Peyer's patch (tissue), 4 donors: ENCODE measurements at regions not wholly inside any gene's neighbourhood (a gene's known extent, or its start where the extent isn't known, plus 50 kb on each side); places are given as distances from the start of the nearest gene placed in this dataset.

ENCODE experiments used
- DNase-seq, 3 donors: peaks; one replicate each; pipeline ENCODE4 v3.0.0-alpha.2; 2017 to 2019
- H3K27ac ChIP-seq, 4 donors: fragments of 200-600 bp; sonication (generic); one replicate each; pipeline ENCODE4 v1.5.1; 2016 to 2019
- H3K27me3 ChIP-seq, 2 donors: fragments of 200-600 bp; sonication (generic); one replicate each; pipeline ENCODE4 v1.5.1; 2019
- H3K36me3 ChIP-seq, 3 donors: fragments of 200-600 bp; sonication (generic); one replicate each; pipeline ENCODE4 v1.5.1; 2016 to 2019
- H3K4me1 ChIP-seq, 4 donors: fragments of 200-600 bp; sonication (generic); one replicate each; pipeline ENCODE4 v1.5.1; 2016 to 2019
- H3K4me3 ChIP-seq, 4 donors: fragments of 200-600 bp; sonication (generic); 1 replicate in 3 of 4; 2 replicates in 1 of 4; pipeline ENCODE4 v1.5.1; 2016 to 2019; ENCODE audit warnings: mild to moderate bottlenecking in 1 of 4
- H3K9me3 ChIP-seq, 4 donors: fragments of 200-600 bp; sonication (generic); one replicate each; pipeline ENCODE4 v1.5.1; 2016 to 2019; ENCODE audit warnings: mild to moderate bottlenecking in 1 of 4
- POLR2A ChIP-seq, 2 donors: fragments of 450-650 bp; IDR thresholded peaks; one replicate each; pipeline ENCODE4 v1.5.1; 2017; ENCODE audit warnings: antibody characterized with exemption in 2 of 2, mild to moderate bottlenecking in 2 of 2, moderate library complexity in 2 of 2
- TF ChIP-seq, protein P1 (sequence below), 6 experiments: fragments of 450-650 bp in 4 of 6; fragments of 200-600 bp in 2 of 6; sonication (generic) in 1 of 6; IDR thresholded peaks; one replicate each; pipeline ENCODE4 v1.5.1; 2017 to 2019; ENCODE audit warnings: antibody characterized with exemption in 6 of 6, mild to moderate bottlenecking in 3 of 6, moderate library complexity in 1 of 6

DNA sequence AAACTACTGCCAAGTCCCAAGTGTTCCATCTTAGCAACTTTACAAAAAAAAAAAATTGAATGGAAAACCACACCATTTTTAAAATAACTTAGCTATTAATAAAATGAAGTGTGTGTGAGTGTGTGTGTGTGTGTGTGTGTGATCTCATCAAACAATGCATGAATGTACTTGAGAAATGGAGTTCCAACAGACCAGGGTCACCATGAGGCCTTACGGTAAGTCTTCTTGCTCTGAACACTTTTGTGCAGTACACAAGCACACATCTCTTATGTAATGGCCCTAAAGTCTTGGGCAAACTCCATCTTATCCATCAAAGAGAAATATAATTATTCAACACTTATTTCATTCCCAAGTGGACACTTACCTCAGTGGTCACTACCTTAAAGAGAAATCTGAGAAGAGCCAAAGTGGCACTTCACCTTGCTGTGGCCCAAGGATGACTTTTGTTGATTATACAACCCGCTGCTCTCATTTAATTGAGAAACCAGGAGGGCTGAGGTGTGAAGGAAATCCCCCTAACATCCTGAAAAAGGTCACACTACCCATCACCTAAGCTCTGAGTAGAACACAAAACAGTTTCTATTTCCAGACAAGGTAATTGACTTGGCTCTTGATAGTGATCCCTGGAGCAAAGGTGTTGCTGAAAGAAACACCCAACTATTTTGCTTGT is 96.5 kb upstream of the PRDX4 start:
- no peaks in the 10 kb centered on the region for H3K36me3 ChIP-seq
- H3K4me1 ChIP-seq: no peaks in the 10 kb centered on the region
- H3K9me3 ChIP-seq: no peaks in the 10 kb centered on the region
- no peak for DNase-seq
- no peak overlapping the region for H3K27ac ChIP-seq
- TF ChIP-seq POLR2A (IDR thresholded peaks at IDR 0.05): no peak
- TF ChIP-seq, protein P1, sequence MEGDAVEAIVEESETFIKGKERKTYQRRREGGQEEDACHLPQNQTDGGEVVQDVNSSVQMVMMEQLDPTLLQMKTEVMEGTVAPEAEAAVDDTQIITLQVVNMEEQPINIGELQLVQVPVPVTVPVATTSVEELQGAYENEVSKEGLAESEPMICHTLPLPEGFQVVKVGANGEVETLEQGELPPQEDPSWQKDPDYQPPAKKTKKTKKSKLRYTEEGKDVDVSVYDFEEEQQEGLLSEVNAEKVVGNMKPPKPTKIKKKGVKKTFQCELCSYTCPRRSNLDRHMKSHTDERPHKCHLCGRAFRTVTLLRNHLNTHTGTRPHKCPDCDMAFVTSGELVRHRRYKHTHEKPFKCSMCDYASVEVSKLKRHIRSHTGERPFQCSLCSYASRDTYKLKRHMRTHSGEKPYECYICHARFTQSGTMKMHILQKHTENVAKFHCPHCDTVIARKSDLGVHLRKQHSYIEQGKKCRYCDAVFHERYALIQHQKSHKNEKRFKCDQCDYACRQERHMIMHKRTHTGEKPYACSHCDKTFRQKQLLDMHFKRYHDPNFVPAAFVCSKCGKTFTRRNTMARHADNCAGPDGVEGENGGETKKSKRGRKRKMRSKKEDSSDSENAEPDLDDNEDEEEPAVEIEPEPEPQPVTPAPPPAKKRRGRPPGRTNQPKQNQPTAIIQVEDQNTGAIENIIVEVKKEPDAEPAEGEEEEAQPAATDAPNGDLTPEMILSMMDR (IDR thresholded peaks at IDR 0.05): no peak
- H3K27me3 ChIP-seq: no peaks in the 10 kb centered on the region
- H3K4me3 ChIP-seq: no peak overlapping the region

DNA sequence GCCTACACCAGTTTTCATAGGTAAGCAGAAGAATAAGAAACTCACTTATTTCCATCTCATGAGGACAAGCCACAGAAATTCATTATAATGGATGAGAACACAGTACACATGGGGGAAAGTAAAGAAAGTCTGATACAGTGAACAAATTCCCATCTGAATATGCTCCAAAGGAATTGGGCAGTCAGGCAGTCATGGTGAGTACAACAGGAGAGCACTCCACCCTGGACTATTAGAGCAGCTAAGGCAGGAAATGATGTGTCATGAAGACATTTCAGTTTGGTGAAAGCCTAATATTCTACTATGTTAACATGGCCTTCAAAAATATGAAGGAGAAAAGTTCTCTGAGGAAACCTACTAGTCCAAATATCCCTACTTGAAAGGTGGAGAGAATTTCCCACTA is 92.0 kb upstream of the PRDX4 start:
- no peak overlapping the region for H3K4me3 ChIP-seq
- no peaks in the 10 kb centered on the region for H3K27me3 ChIP-seq
- no peak for DNase-seq
- no peaks in the 10 kb centered on the region for H3K9me3 ChIP-seq
- H3K36me3 ChIP-seq: no peaks in the 10 kb centered on the region
- no peaks in the 10 kb centered on the region for H3K4me1 ChIP-seq
- no peak for TF ChIP-seq POLR2A (IDR thresholded peaks at IDR 0.05)
- TF ChIP-seq, protein P1 (IDR thresholded peaks at IDR 0.05): no peak
- H3K27ac ChIP-seq: no peak overlapping the region

DNA sequence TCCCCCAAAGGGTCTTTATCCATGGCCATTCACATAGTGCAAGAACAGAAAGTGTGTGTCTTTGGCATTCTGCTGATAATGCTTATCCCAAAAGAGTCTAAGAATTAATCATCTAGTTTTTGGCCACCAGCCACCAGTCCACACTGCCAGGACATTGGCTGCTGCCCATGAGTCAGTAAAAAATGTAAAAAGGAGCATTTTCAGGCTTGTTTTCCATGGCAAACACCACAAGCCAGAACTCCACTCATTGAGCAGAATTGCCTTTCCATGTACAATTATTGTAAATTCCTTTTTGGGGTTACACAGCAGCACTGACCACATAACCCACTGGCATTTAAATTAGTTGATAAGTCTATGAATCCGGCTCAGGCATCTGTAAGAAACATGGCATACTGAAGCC is 89.2 kb upstream of the PRDX4 start:
- DNase-seq: no peak
- no peaks in the 10 kb centered on the region for H3K36me3 ChIP-seq
- H3K27me3 ChIP-seq: no peaks in the 10 kb centered on the region
- no peak overlapping the region for H3K27ac ChIP-seq
- H3K4me3 ChIP-seq: no peak overlapping the region
- H3K9me3 ChIP-seq: no peaks in the 10 kb centered on the region
- H3K4me1 ChIP-seq: no peaks in the 10 kb centered on the region
- TF ChIP-seq, protein P1 (IDR thresholded peaks at IDR 0.05): no peak
- no peak for TF ChIP-seq POLR2A (IDR thresholded peaks at IDR 0.05)

DNA sequence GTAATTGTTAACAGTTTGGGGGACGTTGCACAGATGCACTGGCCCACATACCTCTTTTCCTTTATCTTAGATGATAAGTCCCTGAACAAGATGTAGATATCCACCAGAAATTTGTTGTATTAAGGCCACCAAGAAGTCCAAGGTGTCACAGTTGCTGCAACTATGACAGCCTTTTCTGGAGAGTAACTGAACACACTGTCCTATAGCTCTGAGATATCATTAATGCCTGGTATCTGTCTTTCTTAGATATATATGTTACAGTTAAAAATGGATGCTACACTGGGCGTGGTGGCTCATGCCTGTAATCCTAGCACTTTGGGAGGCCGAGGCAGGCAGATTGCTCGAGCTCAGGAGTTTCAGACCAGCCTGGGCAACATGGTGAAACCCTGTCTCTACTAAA is 77.8 kb upstream of the PRDX4 start:
- TF ChIP-seq, protein P1 (IDR thresholded peaks at IDR 0.05): no peak
- TF ChIP-seq POLR2A (IDR thresholded peaks at IDR 0.05): no peak
- Histone ChIP-seq H3K4me3 (no peak overlapping the region), H3K27me3 (no peaks in the 10 kb centered on the region), H3K36me3 (no peaks in the 10 kb centered on the region), H3K4me1 (no peaks in the 10 kb centered on the region), H3K9me3 (no peaks in the 10 kb centered on the region), H3K27ac (no peak overlapping the region)
- DNase-seq: no peak

DNA sequence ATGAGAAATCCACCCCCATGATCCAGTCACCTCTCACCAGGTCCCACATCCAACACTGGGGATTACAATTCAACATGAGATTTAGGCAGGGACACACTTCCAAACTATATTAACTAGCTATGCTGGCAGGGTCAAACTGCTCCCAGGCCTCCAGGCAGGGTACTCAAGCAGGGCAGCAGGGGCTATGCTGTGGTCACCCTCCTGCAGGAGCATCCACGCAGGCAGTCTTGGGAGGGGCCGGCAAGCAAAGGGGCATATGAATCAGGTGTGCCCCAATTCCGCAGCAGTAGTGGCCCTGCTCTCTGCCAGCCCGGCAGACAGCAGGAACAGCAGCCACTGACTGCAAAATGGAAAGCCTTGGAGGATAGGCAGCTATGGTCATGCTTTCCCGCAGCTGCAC is 74.6 kb upstream of the PRDX4 start:
- H3K9me3 ChIP-seq: no peaks in the 10 kb centered on the region
- H3K4me1 ChIP-seq: no peaks in the 10 kb centered on the region
- no peaks in the 10 kb centered on the region for H3K27me3 ChIP-seq
- TF ChIP-seq POLR2A (IDR thresholded peaks at IDR 0.05): no peak
- TF ChIP-seq, protein P1 (IDR thresholded peaks at IDR 0.05): no peak
- no peak for DNase-seq
- H3K27ac ChIP-seq: no peak overlapping the region
- H3K4me3 ChIP-seq: no peak overlapping the region
- H3K36me3 ChIP-seq: no peaks in the 10 kb centered on the region

DNA sequence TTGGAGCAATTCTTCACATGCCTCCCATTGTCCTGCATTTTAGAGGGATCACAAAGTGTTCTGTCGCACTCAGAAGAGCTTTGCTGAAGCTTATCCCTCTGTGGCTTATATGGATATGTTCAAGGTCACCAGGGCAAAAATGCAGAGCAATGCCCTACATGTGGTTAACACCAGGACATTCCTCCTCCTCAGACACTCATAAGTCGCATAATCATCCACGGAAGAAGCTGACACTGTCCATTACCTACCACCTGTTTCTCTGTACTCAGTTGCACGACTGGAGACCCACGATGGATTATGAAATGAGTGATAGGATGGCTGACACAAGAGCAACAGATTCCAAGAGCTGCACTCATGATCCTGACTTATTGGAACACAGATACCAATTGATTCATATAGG is 68.7 kb upstream of the PRDX4 start:
- H3K4me1 ChIP-seq: no peaks in the 10 kb centered on the region
- no peak overlapping the region for H3K27ac ChIP-seq
- DNase-seq: no peak
- TF ChIP-seq, protein P1 (IDR thresholded peaks at IDR 0.05): no peak
- no peak for TF ChIP-seq POLR2A (IDR thresholded peaks at IDR 0.05)
- H3K36me3 ChIP-seq: no peaks in the 10 kb centered on the region
- no peak overlapping the region for H3K4me3 ChIP-seq
- H3K27me3 ChIP-seq: no peaks in the 10 kb centered on the region
- no peaks in the 10 kb centered on the region for H3K9me3 ChIP-seq
